Liver (tissue), 8 donors: ENCODE measurements at regions not wholly inside any gene's neighbourhood (a gene's known extent, or its start where the extent isn't known, plus 50 kb on each side); places are given as distances from the start of the nearest gene placed in this dataset.

Experiments
- DNase-seq: peaks from one replicate; pipeline ENCODE4 v3.0.0-alpha.2; 2017; ENCODE audit warnings: low spot score
- H3K27ac ChIP-seq, 2 donors: one replicate each; pipeline ENCODE4 v1.7.0; 2013; ENCODE audit warnings: inconsistent platforms in 2 of 2, low read length in 2 of 2, control low read depth in 1 of 2, low read depth in 1 of 2, mild to moderate bottlenecking in 1 of 2
- H3K27me3 ChIP-seq, 4 donors: one replicate each; pipeline versions ENCODE4 v1.6.1 to v1.7.0; 2013; ENCODE audit warnings: low read length in 3 of 4, inconsistent platforms in 1 of 4, mild to moderate bottlenecking in 1 of 4, moderate library complexity in 1 of 4; ENCODE audit not compliant: control insufficient read depth in 4 of 4, insufficient read depth in 4 of 4
- H3K36me3 ChIP-seq, 4 donors: one replicate each; pipeline versions ENCODE4 v1.6.1 to v1.7.0; 2013; ENCODE audit warnings: low read length in 3 of 4, mild to moderate bottlenecking in 3 of 4, low read depth in 1 of 4, moderate library complexity in 1 of 4; ENCODE audit not compliant: control insufficient read depth in 4 of 4, insufficient read depth in 3 of 4
- H3K4me1 ChIP-seq, 4 donors: one replicate each; pipeline versions ENCODE4 v1.6.1 to v1.7.0; 2013; ENCODE audit warnings: low read length in 3 of 4, mild to moderate bottlenecking in 3 of 4, moderate library complexity in 1 of 4; ENCODE audit not compliant: control insufficient read depth in 4 of 4, insufficient read depth in 4 of 4
- H3K4me3 ChIP-seq, 3 donors: one replicate each; pipeline versions ENCODE4 v1.6.1 to v1.7.0; 2013; ENCODE audit warnings: low read length in 3 of 3, control low read depth in 1 of 3, low read depth in 1 of 3, mild to moderate bottlenecking in 1 of 3
- H3K9ac ChIP-seq, 2 donors: one replicate each; pipeline ENCODE4 v1.7.0; 2013; ENCODE audit warnings: low read length in 2 of 2, mild to moderate bottlenecking in 2 of 2, moderate library complexity in 2 of 2, control low read depth in 1 of 2, low read depth in 1 of 2
- H3K9me3 ChIP-seq, 4 donors: one replicate each; pipeline versions ENCODE4 v1.6.1 to v1.7.0; 2013; ENCODE audit warnings: low read length in 3 of 4; ENCODE audit not compliant: control insufficient read depth in 4 of 4
- EGR1 ChIP-seq, 2 donors: IDR thresholded peaks; 2 replicates each; pipeline ENCODE4 v1.6.1; 2016 to 2018; ENCODE audit warnings: antibody characterized with exemption in 2 of 2, low read depth in 2 of 2
- FOXA1 ChIP-seq: IDR thresholded peaks from 2 replicates; pipeline ENCODE4 v1.6.1; 2016; ENCODE audit warnings: antibody characterized with exemption
- FOXA2 ChIP-seq: IDR thresholded peaks from 2 replicates; pipeline ENCODE4 v1.6.1; 2016; ENCODE audit warnings: antibody characterized with exemption
- GABPA ChIP-seq, 2 donors: IDR thresholded peaks in 1 of 2; conservative IDR thresholded peaks in 1 of 2; 2 replicates each; pipeline ENCODE4 v1.6.1; 2016; ENCODE audit warnings: antibody characterized with exemption in 2 of 2, mild to moderate bottlenecking in 1 of 2, moderate library complexity in 1 of 2
- HNF4A ChIP-seq, 2 donors: conservative IDR thresholded peaks; 2 replicates each; pipeline ENCODE4 v1.6.1; 2016; ENCODE audit warnings: antibody characterized with exemption in 2 of 2, mild to moderate bottlenecking in 2 of 2
- HNF4G ChIP-seq: IDR thresholded peaks from 2 replicates; pipeline ENCODE4 v1.6.1; 2016; ENCODE audit warnings: antibody characterized with exemption
- JUND ChIP-seq, 2 donors: IDR thresholded peaks; 2 replicates each; pipeline ENCODE4 v1.6.1; 2016; ENCODE audit warnings: antibody characterized with exemption in 2 of 2
- NR2F2 ChIP-seq: IDR thresholded peaks from 2 replicates; pipeline ENCODE4 v1.6.1; 2016; ENCODE audit warnings: antibody characterized with exemption
- RAD21 ChIP-seq, 2 donors: IDR thresholded peaks; 2 replicates each; pipeline ENCODE4 v1.6.1; 2016; ENCODE audit warnings: antibody characterized with exemption in 2 of 2, mild to moderate bottlenecking in 2 of 2
- SP1 ChIP-seq: IDR thresholded peaks from 2 replicates; pipeline ENCODE4 v1.6.1; 2018; ENCODE audit warnings: antibody characterized with exemption, mild to moderate bottlenecking
- YY1 ChIP-seq: IDR thresholded peaks from 2 replicates; pipeline ENCODE4 v1.6.1; 2016; ENCODE audit warnings: antibody characterized with exemption, mild to moderate bottlenecking
- WGBS: extraction: QIAGEN DNeasy Blood & Tissue Kit; methylation state at CpG from one replicate; pipeline ENCODE4 v1.1.7; 2013; 5-methylcytosine and 5-hydroxymethylcytosine counted together
- TF ChIP-seq, protein P1 (sequence below): fragments of 150-350 bp; IDR thresholded peaks from 2 replicates; pipeline ENCODE4 v1.5.1; 2017; ENCODE audit warnings: improper control_type of control experiment, low read depth, low read length; ENCODE audit not compliant: missing input control
- TF ChIP-seq, protein P2 (sequence below): IDR thresholded peaks from 2 replicates; pipeline ENCODE4 v1.6.1; 2016; ENCODE audit warnings: antibody characterized with exemption
- TF ChIP-seq, protein P3 (sequence below): IDR thresholded peaks from 2 replicates; pipeline ENCODE4 v1.6.1; 2016; ENCODE audit warnings: antibody characterized with exemption
- TF ChIP-seq, protein P4 (sequence below): IDR thresholded peaks from 2 replicates; pipeline ENCODE4 v1.6.1; 2016; ENCODE audit warnings: antibody characterized with exemption
- TF ChIP-seq, protein P5 (sequence below): IDR thresholded peaks from 2 replicates; pipeline ENCODE4 v1.6.1; 2016; ENCODE audit warnings: antibody characterized with exemption, mild to moderate bottlenecking
- donor health status: healthy.
- donor health status: healthy.
- donor health status: healthy.
- donor health status: healthy.
- donor health status: healthy.

DNA sequence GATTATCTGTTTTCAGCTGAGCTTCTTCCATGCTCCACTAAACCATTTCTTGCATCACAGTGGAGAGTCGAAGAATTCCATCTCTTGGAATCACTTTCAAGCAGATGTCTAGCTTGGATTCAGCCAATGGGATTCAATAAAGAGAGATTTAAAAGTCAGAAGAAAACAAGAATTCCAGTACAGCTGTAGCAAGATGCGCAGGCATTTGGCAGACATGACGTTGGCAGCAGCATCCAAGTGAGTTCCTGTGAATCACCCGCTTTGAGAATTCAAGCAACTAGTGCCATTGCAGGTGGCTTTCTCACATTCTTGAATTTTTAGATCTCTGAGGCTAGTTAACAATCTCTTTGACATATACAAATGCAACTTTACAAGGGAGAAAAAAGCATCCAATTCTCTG, 467.0 kb downstream of the CDH10 start:
- Histone ChIP-seq H3K9ac (no peak overlapping the region), H3K27me3 (no peaks in the 10 kb centered on the region), H3K4me1 (no peaks in the 10 kb centered on the region), H3K27ac (no peak overlapping the region), H3K9me3 (peaks cover 0 to 2% (median 0%) of the 10 kb centered on the region in 4 donors), H3K4me3 (no peak overlapping the region), H3K36me3 (no peaks in the 10 kb centered on the region)
- TF ChIP-seq GABPA (IDR thresholded peaks at IDR 0.05 in 1 of 2, conservative IDR thresholded peaks at IDR 0.05 in 1 of 2) (no peak), YY1 (no peak), FOXA1 (no peak), NR2F2 (no peak)
- TF ChIP-seq, protein P1, sequence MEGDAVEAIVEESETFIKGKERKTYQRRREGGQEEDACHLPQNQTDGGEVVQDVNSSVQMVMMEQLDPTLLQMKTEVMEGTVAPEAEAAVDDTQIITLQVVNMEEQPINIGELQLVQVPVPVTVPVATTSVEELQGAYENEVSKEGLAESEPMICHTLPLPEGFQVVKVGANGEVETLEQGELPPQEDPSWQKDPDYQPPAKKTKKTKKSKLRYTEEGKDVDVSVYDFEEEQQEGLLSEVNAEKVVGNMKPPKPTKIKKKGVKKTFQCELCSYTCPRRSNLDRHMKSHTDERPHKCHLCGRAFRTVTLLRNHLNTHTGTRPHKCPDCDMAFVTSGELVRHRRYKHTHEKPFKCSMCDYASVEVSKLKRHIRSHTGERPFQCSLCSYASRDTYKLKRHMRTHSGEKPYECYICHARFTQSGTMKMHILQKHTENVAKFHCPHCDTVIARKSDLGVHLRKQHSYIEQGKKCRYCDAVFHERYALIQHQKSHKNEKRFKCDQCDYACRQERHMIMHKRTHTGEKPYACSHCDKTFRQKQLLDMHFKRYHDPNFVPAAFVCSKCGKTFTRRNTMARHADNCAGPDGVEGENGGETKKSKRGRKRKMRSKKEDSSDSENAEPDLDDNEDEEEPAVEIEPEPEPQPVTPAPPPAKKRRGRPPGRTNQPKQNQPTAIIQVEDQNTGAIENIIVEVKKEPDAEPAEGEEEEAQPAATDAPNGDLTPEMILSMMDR, result no peak
- WGBS, result 81% methylated on average over 4 of the region's 4 CpGs
- no peak for DNase-seq

DNA sequence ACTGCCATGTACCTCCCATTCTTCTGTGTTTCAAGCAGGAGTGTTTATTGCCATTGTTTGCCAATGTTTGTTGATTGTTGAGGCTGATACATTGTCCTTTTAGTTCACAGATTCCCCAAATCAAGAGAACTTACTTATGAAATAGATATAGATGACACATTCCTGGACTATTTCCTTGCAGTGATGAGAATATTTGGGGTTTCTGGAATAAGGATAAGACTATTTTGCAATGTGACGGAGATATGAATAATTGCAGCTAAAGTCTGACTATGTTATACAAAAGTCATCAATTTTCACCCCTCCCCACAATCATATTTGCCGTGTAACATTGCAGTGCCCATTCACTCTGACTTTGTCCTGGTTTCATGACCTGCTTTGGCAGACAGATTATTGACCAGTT, 460.8 kb downstream of the CDH10 start:
- H3K9ac ChIP-seq, result no peak overlapping the region
- TF ChIP-seq, protein P2, sequence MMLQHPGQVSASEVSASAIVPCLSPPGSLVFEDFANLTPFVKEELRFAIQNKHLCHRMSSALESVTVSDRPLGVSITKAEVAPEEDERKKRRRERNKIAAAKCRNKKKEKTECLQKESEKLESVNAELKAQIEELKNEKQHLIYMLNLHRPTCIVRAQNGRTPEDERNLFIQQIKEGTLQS, result no peak
- TF ChIP-seq NR2F2, result no peak
- H3K27me3 ChIP-seq, result no peaks in the 10 kb centered on the region
- no peak for DNase-seq
- no peak overlapping the region for H3K4me3 ChIP-seq
- no peak overlapping the region for H3K27ac ChIP-seq
- no peaks in the 10 kb centered on the region for H3K36me3 ChIP-seq
- WGBS, result 81% methylated on average over 2 of the region's 2 CpGs
- peaks cover 0 to 3% (median 0%) of the 10 kb centered on the region in 4 donors for H3K9me3 ChIP-seq
- H3K4me1 ChIP-seq, result no peaks in the 10 kb centered on the region

DNA sequence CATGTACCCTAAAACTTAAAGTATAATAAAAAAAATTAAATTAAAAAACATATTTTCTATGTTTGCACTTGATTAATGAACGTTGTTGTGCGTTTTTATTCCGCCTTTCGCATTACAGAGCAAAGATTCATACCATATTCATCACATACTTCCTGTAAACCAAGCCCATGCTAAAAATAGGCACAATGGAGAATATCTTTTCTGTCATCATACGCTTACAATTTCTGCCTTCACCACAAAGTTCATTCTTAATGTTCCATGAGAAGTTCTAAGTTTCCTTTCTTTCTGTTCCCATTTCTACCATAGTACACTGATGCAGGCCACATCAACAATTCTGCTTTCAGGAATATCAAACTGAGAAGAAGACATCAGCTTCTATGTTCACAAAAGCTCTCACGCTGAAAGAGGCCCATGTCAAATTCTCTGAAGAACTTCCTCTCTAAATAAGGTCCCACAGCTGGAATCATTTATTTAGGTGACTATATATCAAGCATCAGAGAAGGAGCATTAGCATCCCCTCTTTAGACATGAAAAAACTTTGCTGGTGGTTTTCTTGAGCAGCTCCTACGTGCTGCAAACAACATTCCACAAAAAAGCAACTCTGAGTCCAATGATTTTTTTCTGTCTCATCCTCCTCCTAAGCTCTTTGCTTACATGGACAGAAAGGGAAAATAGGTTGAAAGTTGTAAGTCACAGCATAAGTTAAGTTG, 456.4 kb downstream of the CDH10 start:
- Histone ChIP-seq H3K9ac (no peak overlapping the region), H3K36me3 (no peaks in the 10 kb centered on the region), H3K9me3 (peaks cover 0 to 3% (median 0%) of the 10 kb centered on the region in 4 donors), H3K27ac (no peak overlapping the region), H3K4me1 (no peaks in the 10 kb centered on the region), H3K4me3 (no peak overlapping the region), H3K27me3 (no peaks in the 10 kb centered on the region)
- 67% methylated on average over 7 of the region's 7 CpGs for WGBS
- DNase-seq, result no peak
- TF ChIP-seq FOXA2, result no peak
- TF ChIP-seq, protein P3, sequence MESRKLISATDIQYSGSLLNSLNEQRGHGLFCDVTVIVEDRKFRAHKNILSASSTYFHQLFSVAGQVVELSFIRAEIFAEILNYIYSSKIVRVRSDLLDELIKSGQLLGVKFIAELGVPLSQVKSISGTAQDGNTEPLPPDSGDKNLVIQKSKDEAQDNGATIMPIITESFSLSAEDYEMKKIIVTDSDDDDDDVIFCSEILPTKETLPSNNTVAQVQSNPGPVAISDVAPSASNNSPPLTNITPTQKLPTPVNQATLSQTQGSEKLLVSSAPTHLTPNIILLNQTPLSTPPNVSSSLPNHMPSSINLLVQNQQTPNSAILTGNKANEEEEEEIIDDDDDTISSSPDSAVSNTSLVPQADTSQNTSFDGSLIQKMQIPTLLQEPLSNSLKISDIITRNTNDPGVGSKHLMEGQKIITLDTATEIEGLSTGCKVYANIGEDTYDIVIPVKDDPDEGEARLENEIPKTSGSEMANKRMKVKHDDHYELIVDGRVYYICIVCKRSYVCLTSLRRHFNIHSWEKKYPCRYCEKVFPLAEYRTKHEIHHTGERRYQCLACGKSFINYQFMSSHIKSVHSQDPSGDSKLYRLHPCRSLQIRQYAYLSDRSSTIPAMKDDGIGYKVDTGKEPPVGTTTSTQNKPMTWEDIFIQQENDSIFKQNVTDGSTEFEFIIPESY, result no peak
- TF ChIP-seq FOXA1, result no peak
- no peak for TF ChIP-seq HNF4G
- no peak for TF ChIP-seq JUND (IDR thresholded peaks at IDR 0.05)
- TF ChIP-seq, protein P4, sequence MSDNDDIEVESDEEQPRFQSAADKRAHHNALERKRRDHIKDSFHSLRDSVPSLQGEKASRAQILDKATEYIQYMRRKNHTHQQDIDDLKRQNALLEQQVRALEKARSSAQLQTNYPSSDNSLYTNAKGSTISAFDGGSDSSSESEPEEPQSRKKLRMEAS, result no peak
- TF ChIP-seq HNF4A (conservative IDR thresholded peaks at IDR 0.05), result no peak
- no peak for TF ChIP-seq YY1
- TF ChIP-seq RAD21 (IDR thresholded peaks at IDR 0.05), result no peak
- TF ChIP-seq, protein P5, sequence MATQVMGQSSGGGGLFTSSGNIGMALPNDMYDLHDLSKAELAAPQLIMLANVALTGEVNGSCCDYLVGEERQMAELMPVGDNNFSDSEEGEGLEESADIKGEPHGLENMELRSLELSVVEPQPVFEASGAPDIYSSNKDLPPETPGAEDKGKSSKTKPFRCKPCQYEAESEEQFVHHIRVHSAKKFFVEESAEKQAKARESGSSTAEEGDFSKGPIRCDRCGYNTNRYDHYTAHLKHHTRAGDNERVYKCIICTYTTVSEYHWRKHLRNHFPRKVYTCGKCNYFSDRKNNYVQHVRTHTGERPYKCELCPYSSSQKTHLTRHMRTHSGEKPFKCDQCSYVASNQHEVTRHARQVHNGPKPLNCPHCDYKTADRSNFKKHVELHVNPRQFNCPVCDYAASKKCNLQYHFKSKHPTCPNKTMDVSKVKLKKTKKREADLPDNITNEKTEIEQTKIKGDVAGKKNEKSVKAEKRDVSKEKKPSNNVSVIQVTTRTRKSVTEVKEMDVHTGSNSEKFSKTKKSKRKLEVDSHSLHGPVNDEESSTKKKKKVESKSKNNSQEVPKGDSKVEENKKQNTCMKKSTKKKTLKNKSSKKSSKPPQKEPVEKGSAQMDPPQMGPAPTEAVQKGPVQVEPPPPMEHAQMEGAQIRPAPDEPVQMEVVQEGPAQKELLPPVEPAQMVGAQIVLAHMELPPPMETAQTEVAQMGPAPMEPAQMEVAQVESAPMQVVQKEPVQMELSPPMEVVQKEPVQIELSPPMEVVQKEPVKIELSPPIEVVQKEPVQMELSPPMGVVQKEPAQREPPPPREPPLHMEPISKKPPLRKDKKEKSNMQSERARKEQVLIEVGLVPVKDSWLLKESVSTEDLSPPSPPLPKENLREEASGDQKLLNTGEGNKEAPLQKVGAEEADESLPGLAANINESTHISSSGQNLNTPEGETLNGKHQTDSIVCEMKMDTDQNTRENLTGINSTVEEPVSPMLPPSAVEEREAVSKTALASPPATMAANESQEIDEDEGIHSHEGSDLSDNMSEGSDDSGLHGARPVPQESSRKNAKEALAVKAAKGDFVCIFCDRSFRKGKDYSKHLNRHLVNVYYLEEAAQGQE, result no peak
- TF ChIP-seq EGR1 (IDR thresholded peaks at IDR 0.05; ENCODE audit: low read depth in 2 of 2), result no peak
- TF ChIP-seq NR2F2, result no peak
- no peak for TF ChIP-seq GABPA (IDR thresholded peaks at IDR 0.05 in 1 of 2, conservative IDR thresholded peaks at IDR 0.05 in 1 of 2)
- TF ChIP-seq, protein P2, result no peak
- TF ChIP-seq, protein P1, result no peak
- TF ChIP-seq SP1, result no peak
